ENCODE measurements at regions not wholly inside any gene's neighbourhood (a gene's known extent, or its start where the extent isn't known, plus 50 kb on each side); places are given as distances from the start of the nearest gene placed in this dataset.
"Not testable (repeated sequence)": the region's sequence is repeated elsewhere in the genome, so short reads cannot be mapped to it uniquely, and the experiment has no call there.

- no peak for DNase-seq
These were observed 75.8 kb upstream of the PCAT7 start for GRCh38 chr9:94478755-94479730.

GRCh38 chr9:94479757-94480156 lies 75.1 kb upstream of the PCAT7 start:
- DNase-seq, result no peak

- DNase-seq, result no peak
These were observed 74.7 kb upstream of the PCAT7 start for GRCh38 chr9:94480205-94480604.

- no peak for DNase-seq
These were observed 72.8 kb upstream of the PCAT7 start for GRCh38 chr9:94482110-94482509.

- no peak for DNase-seq
These were observed 64.4 kb upstream of the PCAT7 start for GRCh38 chr9:94490465-94490864.

- DNase-seq, result not testable (repeated sequence)
These were observed 62.8 kb upstream of the PCAT7 start for GRCh38 chr9:94492125-94492524.

- DNase-seq, result no peak
These were observed 56.0 kb upstream of the PCAT7 start for GRCh38 chr9:94498801-94499453.

GRCh38 chr9:94504358-94504757 lies 50.5 kb upstream of the PCAT7 start:
- no peak for DNase-seq
